Brain pericyte (primary cell): ENCODE measurements at regions not wholly inside any gene's neighbourhood (a gene's known extent, or its start where the extent isn't known, plus 50 kb on each side); places are given as distances from the start of the nearest gene placed in this dataset.
"Not testable (repeated sequence)": the region's sequence is repeated elsewhere in the genome, so short reads cannot be mapped to it uniquely, and the experiment has no call there.

ENCODE experiments used
- DNase-seq: peaks from one replicate; pipeline ENCODE4 v3.0.0-alpha.2; 2012; ENCODE audit warnings: low read depth, low spot score

DNA sequence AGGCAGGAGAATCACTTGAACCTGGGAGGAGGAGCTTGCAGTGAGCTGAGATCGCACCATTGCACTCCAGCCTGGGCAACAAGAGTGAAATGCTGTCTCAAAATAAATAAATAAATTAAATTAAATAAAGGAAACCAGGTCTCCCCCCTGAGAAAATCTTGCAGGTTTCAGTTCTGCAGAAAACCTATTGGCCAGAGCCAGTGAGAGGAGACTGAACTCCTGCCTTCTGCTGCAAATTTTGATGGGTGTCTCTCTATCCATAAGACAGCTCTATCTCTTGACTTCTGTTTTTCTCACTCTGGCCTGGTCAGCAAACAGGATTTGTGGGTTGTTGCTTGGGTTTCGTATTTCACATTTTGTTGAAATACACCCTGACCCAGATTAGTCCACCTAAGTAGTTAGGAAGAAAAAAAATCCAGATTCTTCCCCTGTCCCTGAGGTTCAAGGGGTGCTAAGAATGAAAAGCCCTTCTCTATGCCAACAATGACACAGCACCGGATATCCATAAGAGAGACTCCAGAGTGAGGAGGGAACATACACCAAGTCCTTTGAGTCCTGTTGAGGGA is 86.7 kb upstream of the MAP4K4 start:
- DNase-seq = no peak

DNA sequence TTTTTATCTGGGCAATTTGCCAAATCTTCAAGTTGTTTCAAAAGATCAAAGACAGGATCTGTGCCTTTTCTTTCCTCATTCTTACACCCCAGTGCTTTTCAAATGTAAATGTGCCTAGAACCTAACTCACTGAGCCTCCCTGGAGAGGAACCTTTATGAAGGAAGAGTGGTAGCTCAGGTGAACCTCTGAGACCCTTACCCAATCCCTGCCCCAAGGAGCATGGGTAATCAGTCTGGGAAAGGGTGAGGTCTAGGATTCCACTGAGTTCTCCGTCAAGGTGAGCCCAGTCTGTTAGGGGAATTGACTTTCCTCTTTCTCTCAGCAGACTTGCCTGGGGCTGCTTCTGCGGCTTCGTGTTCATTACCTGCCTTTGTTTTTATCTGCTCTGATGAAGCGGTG is 88.1 kb upstream of the MAP4K4 start:
- no peak for DNase-seq

DNA sequence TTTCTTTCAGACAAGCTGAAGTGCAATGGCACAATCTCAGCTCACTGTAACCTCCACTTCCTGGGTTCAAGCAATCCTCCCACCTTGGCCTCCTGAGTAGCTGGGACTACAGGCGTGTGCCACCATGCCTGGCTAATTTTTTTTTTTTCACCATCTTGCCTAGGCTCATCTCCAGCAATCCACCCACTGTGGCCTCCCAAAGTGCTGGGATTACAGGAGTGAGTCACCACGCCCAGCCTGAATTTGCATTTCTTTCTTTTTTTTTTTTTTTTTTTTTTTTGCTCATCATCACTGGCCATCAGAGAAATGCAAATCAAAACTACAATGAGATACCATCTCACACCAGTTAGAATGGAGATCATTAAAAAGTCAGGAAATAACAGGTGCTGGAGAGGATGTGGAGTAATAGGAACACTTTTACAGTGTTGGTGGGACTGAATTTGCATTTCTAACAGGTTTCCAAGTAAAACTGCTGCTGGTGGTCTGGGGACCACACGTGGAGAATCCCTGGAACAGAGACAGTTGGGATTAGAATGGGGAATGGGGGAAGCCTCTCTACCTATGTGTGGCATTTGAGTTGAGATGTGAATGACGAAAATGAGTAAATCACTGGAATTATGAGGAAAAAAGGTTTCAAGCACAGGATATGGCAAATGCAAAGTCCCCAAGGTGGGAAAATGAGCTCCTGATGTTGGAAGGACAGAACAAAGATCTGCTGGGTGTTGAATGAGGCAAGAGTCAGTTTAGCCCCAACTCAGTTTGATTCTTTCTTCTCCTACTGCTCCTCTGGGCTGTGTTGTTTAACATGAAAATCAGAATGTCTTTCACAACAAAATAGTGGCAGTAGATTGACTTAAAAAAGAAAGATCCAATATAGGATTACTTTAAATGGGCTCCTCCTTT is 88.8 kb upstream of the MAP4K4 start:
- no peak for DNase-seq

DNA sequence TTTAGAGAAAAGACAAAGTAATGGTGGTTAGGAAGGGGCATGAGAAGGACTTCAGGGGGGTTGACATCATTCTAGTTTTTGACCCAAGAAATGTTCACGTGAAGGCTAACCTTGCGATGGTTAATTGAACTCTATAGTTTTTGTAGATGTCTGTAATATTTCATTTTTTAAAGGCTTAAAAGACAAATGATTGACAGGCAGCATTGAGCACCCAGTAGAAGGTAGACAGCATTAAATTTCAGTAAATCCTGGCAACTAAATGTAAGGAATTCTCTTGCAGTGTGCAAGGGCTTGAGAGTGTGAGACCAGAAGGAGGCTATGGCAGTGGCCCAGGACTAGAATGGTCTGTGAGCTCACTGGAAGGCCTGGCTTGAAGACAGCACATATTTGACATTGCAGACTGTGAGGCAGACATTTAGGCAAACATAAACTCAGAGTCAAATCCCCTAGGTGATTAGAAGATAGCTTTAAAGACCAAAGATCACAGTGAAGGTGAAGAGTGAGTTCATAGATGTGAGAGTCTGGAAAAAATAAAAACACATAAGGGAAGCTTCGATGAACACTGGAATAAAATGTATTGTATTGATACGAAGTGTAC is 100.1 kb upstream of the MAP4K4 start:
- DNase-seq = no peak

DNA sequence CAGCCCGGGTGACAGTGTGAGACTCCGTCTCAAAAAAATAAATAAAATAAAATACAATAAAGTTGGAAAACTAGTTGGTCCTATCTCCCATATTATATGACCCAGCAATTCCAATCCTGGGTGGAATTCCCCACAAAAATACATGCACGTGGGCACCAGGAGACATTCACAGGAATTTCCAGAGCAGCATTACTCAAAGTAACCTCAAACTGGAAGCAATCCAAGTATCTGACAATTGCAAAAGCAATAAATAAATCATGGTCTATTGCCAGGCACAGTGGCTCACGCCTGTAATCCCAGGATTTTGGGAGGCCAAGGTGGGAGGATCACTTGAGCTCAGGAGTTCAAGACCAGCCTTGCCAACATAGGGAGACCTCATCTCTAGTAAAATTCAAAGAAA is 101.2 kb upstream of the MAP4K4 start:
- no peak for DNase-seq

DNA sequence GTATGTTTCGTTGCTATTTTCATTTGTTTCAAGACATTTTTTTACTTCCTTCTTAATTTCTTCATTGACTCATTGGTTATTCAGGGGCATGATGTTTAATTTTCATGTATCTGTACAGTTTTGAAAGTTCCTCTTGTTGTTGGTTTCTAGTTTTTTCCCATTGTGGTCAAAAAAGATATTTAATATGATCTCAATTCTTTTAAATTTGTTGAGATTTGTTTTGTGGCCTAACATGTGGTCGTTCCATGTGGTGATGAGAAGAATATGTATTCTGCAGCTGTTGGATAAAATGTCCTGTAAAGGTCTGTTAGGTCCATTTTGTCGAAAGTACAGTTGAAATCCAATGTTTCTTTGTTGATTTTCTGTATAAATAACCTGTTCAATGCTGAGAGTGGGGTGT is 110.3 kb upstream of the MAP4K4 start:
- no peak for DNase-seq

DNA sequence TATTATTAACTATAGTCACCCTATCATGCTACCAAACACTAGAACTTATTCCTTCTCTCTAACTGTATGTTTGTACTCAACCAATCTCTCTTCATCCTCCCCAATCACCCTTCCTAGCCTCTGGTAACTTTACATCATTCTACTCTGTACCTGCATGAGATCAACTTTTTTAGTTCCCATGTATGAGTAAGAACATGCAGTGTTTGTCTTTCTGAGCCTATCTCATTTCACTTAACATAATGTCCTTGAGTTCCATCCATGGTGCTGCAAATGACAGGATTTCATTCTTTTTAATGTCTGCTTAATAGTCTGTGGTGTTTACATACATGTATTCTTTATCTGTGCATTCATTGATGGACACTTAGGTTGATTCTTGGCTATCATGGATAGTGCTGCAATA is 108.9 kb upstream of the RFX8 start:
- no peak for DNase-seq

DNA sequence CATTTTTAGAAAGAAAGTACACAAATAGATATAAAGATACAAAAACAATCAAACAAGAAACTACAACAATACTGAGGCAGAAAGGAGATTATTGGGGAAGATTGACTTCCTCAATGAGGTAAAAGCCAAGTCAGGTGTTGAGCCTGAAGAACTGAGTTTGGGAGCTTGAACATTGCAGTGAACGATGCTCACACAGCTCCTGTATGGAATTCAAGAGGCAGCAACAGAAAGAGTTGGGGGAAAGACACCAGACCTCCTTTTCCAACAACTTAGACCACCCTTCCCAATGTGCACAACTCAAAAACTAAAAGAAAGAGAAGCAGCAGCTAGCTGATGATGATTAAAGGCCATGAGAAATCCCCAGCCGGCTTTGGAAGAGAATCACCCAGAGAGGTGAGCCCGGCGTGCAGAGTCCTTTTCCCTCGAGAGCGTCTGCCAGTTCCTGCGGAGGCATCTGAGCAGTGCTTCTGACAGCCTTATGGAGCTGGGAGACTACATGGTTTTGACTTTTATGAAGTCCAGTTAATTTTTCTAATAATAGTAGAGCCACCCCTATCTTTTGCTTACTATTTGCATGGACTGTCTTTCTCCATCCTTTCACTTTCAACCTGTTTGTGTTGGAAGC is 106.9 kb upstream of the RFX8 start:
- DNase-seq = no peak

DNA sequence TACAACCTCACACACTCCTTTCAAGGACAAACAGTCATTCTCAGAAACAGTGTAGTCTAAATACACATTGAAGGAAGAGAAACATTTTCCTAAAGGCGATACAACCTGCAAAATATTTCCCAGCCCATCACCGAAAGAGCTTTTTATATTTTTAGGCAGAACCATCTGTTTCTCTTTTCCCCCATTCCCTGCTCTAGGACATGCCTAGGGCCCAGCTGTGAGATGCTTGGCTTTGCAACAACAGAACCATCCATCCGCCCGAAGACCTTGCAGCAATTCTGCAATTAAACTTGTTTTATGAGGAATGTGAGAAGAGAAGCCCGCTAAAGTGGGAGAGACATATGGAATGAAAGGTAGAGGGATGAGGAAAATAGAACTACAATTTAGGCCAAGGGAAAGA is 105.6 kb upstream of the RFX8 start:
- no peak for DNase-seq

DNA sequence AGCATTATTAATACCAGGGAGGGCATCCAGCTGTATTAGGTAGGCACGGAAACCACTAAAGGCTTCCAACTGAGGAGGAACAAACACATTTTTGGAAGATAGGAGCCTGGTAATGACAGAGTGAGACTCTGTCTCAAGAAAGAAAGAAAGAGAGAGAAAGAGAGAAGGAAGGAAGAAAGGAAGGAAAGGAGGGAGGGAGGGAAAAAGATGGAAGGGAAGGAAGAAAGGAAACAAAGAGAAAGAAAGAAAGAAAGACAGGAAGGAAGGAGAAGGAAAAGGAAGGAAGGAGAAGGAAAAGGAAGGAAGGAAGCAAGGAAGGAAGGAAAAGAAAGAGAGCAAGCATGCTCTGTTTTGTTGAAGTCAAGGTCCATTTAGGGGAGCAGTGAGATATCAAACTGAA is 103.8 kb upstream of the RFX8 start:
- no peak for DNase-seq

DNA sequence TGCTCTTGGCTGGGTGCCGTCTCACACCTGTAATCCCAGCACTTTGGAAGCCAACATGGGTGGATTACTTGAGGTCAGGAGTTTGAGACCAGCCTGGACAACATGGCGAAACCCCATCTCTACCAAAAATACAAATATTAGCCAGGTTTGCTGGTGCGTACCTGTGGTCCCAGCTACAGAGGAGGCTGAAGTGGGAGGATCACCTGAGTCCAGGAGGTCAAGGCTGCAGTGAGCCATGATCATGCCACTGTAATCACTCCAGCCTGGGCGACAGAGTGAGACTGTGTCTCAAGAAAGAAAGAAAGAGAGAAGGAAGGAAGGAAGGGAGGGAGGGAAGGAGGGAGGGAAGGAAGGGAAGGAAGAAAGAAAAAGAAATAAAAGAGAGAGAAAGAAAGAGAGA is 103.2 kb upstream of the RFX8 start:
- not testable (repeated sequence) for DNase-seq

DNA sequence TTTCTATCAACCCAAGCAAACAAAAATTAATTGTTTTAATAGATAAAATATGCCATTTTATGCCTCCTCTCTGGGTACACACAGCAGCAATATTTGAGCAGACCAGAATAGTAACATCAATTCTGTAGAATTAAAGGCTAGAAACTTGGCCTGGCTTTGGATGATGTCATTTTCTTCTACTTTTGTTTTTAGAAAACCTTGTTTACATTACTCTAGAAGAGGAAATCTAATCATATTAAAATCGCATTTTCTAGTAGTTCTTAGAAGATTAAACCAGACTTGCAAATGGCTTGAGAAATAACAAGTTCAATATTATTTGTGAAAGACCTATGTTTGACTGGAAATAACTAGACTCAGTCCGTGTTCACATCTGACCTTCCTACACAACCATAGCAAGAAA is 102.3 kb upstream of the RFX8 start:
- no peak for DNase-seq

DNA sequence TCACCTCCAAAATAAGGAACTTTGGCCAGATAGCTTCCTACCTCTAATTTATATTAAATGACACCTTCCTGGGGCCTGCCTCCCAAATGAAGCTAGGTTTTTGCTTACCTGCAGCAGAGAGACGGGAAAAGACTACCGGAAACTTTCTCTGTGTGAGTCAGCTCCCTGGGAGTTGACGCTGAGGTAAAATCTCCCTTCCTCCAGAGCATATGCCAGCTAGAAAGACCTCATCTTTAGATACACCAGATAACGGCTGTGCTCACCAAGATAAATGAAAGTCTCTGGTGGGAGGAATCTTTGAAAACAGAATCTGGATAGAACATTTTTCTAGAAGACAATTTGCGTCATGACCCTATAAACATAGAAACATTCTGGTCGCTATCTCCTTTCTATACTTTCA is 99.7 kb upstream of the RFX8 start:
- no peak for DNase-seq

DNA sequence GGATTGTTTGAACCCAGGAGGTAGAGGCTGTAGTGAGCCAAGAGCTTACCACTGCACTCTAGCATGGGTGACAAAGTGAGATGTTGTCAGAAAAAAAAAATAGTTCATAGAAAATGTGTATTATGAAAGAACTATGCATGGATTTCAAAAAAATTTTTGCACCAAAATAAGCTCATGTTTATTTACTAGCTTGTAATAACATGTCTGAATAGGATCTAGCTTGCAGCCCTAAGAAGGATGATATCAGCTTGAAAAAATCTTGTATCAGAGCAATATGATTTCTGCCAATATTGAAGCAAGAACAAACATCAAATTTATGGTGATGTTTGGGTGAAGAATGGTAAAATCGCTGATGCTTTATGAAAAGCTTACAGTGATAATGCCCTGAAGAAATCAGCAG is 97.0 kb upstream of the RFX8 start:
- DNase-seq = no peak

DNA sequence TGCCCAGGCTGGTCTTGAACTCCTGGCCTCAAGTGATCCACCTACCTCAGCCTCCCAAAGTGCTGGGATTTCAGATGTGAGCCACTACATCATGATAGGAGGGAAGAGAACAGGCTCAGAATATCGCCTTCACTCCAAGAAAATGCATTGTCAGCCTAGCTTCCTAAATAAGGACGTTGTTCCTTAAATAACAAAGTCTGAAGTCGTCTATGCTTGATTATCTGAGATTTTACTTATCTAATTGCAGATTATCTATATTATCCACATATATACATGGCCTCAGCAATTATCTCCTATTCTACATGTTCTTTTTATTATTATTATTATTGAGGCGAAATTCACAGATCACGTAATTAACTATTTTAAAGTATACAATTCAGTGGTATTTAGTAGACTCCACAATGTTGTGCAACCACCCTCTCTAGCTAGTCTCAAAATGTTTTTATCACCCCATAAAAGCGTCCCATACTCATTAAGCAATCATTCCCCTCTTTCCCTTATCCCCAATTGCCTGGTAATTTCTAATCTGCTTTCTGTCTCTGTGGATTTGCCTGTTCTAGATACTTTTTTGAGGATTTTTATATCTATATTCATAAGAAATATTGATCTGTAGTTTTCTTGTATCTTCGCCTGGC is 95.1 kb upstream of the RFX8 start:
- no peak for DNase-seq

DNA sequence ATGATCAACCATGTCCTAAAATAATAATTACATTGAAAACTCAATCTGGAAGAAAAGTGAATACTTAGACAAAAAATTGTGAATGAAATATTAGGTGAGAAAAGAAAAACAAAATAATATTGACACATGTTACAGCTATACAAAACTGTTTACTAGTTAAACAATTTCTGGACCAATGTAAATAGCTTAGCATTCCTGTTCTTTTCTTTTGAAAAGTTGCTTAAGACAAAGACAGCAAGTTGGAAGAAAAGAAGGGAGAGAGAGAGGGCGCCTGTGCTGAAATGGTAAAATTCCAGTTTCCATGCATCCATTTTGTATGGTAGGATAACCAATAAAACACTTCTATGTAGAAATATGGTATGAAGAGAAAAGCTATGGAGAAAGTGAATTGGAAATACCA is 94.1 kb upstream of the RFX8 start:
- no peak for DNase-seq

DNA sequence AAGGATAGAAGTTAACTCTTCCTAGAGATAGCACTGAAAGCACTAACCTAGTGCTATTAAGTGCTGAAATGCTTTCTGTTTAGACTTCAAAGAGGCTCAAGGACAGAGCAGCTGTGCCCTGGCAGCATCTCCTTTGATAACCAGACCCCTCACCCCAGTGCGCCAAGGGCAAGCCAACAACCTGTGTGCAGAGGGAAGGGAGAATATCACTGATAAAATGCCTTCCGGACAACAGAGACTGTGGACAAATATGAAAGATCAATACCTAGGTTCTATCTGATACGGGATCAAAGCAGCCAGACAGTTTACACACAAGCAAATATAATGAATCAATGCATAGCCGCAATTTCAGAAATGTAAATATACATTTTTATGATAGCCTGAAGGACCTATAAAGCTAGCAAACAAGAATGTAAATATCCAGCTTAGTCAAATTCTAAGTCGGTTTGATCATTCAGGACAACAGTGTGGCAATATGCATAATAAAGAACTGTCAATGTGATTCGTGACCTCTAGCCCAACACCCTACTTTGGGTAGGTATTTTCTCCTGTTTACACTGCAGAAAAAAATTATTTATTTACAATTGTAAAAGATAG is 91.8 kb upstream of the RFX8 start:
- no peak for DNase-seq

DNA sequence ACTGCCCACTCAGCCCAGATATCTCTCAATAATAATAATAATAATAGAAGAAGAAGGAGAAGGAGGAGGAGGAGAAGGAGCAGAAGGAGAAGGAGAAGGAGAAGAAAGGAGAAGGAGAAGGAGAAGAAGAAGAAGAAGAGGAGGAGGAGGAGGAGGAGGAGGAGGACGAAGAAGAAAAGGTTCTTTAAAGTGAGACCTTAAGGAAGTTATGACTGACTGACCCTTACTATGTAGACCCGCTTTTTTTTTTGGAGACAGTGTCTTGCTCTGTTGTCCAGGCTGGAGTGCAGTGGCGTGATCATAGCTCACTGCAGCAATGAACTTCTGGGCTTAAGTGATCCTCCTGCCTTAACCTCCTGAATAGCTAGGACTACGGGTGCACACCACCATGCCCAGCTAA is 88.9 kb upstream of the RFX8 start:
- DNase-seq = no peak

DNA sequence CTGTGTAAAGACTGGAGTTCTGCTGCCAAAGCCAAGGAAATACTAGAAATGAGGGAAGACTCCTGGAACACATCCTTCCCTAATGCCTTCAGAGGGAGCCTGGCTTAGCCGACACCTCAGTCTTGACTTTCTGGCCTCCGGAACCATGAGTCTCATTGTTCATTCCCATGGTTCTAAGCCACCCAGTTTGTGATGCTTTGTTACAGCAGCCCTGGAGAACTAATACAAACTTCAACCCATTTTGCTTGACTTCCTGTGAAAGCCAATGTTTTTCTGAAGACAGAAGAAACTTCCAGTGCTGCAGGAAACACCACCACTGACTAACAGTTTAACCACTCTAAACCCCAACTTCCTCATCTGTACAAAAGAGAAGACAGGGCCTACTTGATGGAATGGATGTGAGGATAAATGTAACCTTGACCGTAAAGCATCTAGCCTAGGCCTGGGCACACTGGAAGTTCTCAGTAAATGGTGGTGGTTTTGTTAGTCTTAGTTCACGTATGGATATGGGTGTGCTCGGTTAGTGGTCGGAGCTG is 85.9 kb upstream of the RFX8 start:
- DNase-seq = no peak

DNA sequence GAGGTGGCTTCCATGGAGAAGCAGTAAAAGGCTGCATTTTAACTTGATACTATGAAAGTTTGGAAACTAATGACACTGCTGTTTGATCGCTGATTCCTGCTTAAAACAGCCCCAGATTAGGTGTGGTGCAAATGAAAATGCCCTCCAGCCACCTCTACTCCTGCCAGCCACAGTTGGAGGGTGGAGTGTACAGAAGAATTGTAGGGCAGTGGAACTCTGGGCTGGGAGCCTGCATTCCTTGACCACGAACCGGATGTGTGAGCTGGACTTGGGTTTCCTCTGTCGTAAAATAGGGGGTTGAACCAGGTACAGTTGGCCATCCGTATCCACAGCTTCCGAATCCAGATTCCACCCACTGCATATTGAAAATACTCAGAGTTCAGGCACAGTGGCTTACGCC is 84.6 kb upstream of the RFX8 start:
- DNase-seq = no peak

DNA sequence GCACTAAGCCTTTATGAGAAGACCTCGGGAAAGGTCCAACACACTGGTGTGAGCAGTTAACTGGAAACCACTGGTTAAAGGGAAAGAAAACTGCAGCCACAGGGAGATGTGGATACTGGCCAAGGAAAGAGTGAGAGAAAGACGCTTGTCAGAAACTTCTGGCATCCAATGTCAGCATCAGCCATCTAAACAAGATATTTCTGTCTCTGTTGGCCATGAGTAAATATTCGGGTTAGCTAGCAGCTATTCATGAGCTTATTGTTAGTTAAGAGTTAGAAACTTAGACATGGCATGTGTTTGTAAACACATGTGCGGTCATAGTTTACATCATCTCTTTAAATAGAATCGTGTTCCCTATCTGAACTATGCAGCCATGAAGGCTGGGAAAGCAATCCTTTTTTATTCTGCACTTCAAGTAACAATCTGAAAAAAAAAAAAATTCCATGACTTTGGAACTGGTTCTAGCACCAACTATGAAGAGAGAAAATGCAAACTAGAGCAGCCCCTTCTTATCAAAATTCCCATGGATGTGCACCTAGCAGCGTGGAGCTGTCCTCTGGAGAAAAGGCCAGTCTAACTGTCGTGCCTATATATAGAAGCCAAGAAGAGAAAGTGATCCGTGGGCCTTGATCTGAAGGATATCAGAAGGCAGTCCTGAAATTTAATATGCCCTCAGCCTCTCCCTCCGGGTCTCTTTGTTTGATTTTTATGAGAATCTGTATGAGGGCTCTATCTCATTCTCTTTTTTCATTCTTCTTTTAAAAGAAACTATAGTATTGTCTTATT is 84.0 kb upstream of the RFX8 start:
- DNase-seq = no peak
